ENCODE measurements at regions not wholly inside any gene's neighbourhood (a gene's known extent, or its start where the extent isn't known, plus 50 kb on each side); places are given as distances from the start of the nearest gene placed in this dataset.

GRCh38 chr3:194070220-194070633, 65.7 kb upstream of the HES1 start:
- no peak for TF ChIP-seq CTCF (conservative IDR thresholded peaks at IDR 0.05; ENCODE audit: low read length)
- no peak for TF ChIP-seq EZH2phosphoT487 (IDR thresholded peaks at IDR 0.05; ENCODE audit: borderline replicate concordance)
